IMR-90 (cell line): ENCODE measurements at regions not wholly inside any gene's neighbourhood (a gene's known extent, or its start where the extent isn't known, plus 50 kb on each side); places are given as distances from the start of the nearest gene placed in this dataset.

ENCODE experiments used
- BHLHE40 ChIP-seq: fragments of 150-350 bp; IDR thresholded peaks from 2 replicates; pipeline ENCODE4 v1.6.1; 2016; ENCODE audit warnings: mild to moderate bottlenecking, low read depth, low read length
- CEBPB ChIP-seq: IDR thresholded peaks from 2 replicates; pipeline ENCODE4 v1.6.1; 2012; ENCODE audit warnings: low read depth, low read length, improper control_type of control experiment
- FOS ChIP-seq: fragments of 150-350 bp; IDR thresholded peaks from 2 replicates; pipeline ENCODE4 v1.6.1; 2016; ENCODE audit warnings: low read depth, low read length
- MAFK ChIP-seq: IDR thresholded peaks from 2 replicates; pipeline ENCODE4 v1.6.1; 2012; ENCODE audit warnings: low read depth, low read length, improper control_type of control experiment
- MAZ ChIP-seq: IDR thresholded peaks from 2 replicates; pipeline ENCODE4 v1.6.1; 2012; ENCODE audit warnings: low read depth, mild to moderate bottlenecking, low read length, improper control_type of control experiment, moderate library complexity, borderline replicate concordance
- MXI1 ChIP-seq: IDR thresholded peaks from 2 replicates; pipeline ENCODE4 v1.6.1; 2012; ENCODE audit warnings: low read depth, mild to moderate bottlenecking, low read length, moderate library complexity, borderline replicate concordance
- NFE2L2 ChIP-seq: fragments of 150-350 bp; IDR thresholded peaks from 2 replicates; pipeline ENCODE4 v1.6.1; 2016; ENCODE audit warnings: low read depth, mild to moderate bottlenecking, low read length
- POLR2A ChIP-seq: IDR thresholded peaks from 2 replicates; pipeline ENCODE4 v1.6.1; 2012; ENCODE audit warnings: mild to moderate bottlenecking, low read depth, low read length
- RAD21 ChIP-seq: IDR thresholded peaks from 2 replicates; pipeline ENCODE4 v1.6.1; 2012; ENCODE audit warnings: low read length, improper control_type of control experiment
- RFX5 ChIP-seq: IDR thresholded peaks from 2 replicates; pipeline ENCODE4 v1.8.0; 2012; ENCODE audit warnings: low read depth, mild to moderate bottlenecking, low read length, moderate library complexity
- SMC3 ChIP-seq: fragments of 150-350 bp; IDR thresholded peaks from 2 replicates; pipeline ENCODE4 v1.6.1; 2016; ENCODE audit warnings: low read depth, mild to moderate bottlenecking, antibody characterized with exemption, low read length, moderate library complexity
- TF ChIP-seq, protein P1 (sequence below): conservative IDR thresholded peaks from 2 replicates; pipeline ENCODE4 v1.5.1; 2012; ENCODE audit warnings: mild to moderate bottlenecking, low read depth, low read length, improper control_type of control experiment
- TF ChIP-seq, protein P2 (sequence below): fragments of 150-350 bp; IDR thresholded peaks from 2 replicates; pipeline ENCODE4 v1.6.1; 2017; ENCODE audit warnings: mild to moderate bottlenecking, antibody characterized with exemption, low read length, low read depth

DNA sequence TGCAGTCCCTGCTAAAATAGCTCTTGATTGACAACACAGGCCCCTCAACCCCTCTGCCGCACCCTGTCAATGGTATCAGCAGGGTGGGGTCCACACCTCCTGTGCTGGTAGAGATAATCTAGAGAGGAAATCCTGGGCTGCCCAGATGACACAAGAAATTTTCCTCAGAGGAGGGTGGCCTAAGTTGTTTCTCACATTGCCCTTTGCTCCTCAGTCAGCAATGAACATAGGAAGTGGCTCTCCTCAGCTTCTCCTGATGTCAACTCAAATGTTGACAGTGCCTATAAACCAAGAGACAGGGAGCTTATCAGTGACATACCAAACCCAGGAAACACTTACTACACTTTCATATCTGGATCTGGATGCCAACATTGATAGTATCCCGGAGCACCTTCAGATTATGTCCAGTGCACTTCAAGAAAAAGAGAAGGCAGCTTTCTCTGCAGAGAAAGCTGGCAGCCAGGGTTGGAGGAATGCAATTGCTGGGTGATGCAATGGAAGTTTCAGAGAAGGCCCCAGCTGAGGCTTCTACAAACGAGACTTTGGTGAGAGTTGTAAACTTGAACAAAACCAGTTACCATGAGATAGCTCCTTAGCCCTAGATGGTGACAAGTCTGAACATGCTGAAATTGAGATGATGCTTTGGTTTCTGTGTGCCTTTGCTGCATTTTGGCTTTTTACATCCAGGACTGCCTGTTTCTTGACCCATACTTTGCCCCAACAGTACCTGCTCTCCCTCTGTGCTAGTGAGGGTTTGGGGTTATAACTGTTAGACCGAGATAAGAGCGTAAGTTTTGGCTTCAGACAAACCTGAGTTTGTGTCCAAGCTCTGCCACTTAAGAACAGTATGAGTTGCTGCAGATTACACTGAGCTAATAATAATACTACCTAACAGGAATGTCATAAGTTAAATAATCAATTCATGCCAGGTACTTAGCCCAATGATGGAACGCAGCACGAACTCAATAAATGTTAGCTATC lies 183.5 kb downstream of the NUAK1 start:
- TF ChIP-seq CEBPB (peak; percentile 71), MXI1 (no peak), RAD21 (no peak), SMC3 (no peak), POLR2A (no peak), NFE2L2 (no peak), BHLHE40 (no peak), MAFK (no peak), FOS (no peak), RFX5 (no peak), MAZ (no peak)
- TF ChIP-seq, protein P1, sequence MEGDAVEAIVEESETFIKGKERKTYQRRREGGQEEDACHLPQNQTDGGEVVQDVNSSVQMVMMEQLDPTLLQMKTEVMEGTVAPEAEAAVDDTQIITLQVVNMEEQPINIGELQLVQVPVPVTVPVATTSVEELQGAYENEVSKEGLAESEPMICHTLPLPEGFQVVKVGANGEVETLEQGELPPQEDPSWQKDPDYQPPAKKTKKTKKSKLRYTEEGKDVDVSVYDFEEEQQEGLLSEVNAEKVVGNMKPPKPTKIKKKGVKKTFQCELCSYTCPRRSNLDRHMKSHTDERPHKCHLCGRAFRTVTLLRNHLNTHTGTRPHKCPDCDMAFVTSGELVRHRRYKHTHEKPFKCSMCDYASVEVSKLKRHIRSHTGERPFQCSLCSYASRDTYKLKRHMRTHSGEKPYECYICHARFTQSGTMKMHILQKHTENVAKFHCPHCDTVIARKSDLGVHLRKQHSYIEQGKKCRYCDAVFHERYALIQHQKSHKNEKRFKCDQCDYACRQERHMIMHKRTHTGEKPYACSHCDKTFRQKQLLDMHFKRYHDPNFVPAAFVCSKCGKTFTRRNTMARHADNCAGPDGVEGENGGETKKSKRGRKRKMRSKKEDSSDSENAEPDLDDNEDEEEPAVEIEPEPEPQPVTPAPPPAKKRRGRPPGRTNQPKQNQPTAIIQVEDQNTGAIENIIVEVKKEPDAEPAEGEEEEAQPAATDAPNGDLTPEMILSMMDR: no peak
- TF ChIP-seq, protein P2, sequence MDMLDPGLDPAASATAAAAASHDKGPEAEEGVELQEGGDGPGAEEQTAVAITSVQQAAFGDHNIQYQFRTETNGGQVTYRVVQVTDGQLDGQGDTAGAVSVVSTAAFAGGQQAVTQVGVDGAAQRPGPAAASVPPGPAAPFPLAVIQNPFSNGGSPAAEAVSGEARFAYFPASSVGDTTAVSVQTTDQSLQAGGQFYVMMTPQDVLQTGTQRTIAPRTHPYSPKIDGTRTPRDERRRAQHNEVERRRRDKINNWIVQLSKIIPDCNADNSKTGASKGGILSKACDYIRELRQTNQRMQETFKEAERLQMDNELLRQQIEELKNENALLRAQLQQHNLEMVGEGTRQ: no peak
